HG03439 (cell line): ENCODE measurements at regions not wholly inside any gene's neighbourhood (a gene's known extent, or its start where the extent isn't known, plus 50 kb on each side); places are given as distances from the start of the nearest gene placed in this dataset.
"Not testable (repeated sequence)": the region's sequence is repeated elsewhere in the genome, so short reads cannot be mapped to it uniquely, and the experiment has no call there.

Experiments used
- ATAC-seq: cut with Tn5 transposase; IDR thresholded peaks from one replicate; pipeline ENCODE4 v1.9.1; 2021; ENCODE audit warnings: mild to moderate bottlenecking, moderate library complexity; ENCODE audit not compliant: unreplicated experiment

- no peak for ATAC-seq
These were observed 306.8 kb upstream of the ATP11B start for GRCh38 chr3:182486463-182486862.

- ATAC-seq = no peak
These were observed 306.2 kb upstream of the ATP11B start for GRCh38 chr3:182487143-182487542.

- no peak for ATAC-seq
These were observed 305.7 kb upstream of the ATP11B start for GRCh38 chr3:182487611-182488010.

- ATAC-seq = no peak
These were observed 302.5 kb upstream of the ATP11B start for GRCh38 chr3:182490596-182491491.

- ATAC-seq = no peak
These were observed 301.7 kb upstream of the ATP11B start for GRCh38 chr3:182491577-182491976.

- ATAC-seq = no peak
These were observed 300.8 kb upstream of the ATP11B start for GRCh38 chr3:182492536-182492935.

GRCh38 chr3:182500289-182500688 lies 293.0 kb upstream of the ATP11B start:
- ATAC-seq = no peak

GRCh38 chr3:182501856-182502255 lies 291.4 kb upstream of the ATP11B start:
- no peak for ATAC-seq

- no peak for ATAC-seq
These were observed 289.9 kb upstream of the ATP11B start for GRCh38 chr3:182503401-182503800.

GRCh38 chr3:182508919-182509711 lies 284.2 kb upstream of the ATP11B start:
- no peak for ATAC-seq

- ATAC-seq = no peak
These were observed 283.4 kb upstream of the ATP11B start for GRCh38 chr3:182509844-182510460.

- no peak for ATAC-seq
These were observed 278.9 kb upstream of the ATP11B start for GRCh38 chr3:182514236-182514964.

- ATAC-seq = no peak
These were observed 276.5 kb upstream of the ATP11B start for GRCh38 chr3:182516597-182517336.

- no peak for ATAC-seq
These were observed 273.7 kb upstream of the ATP11B start for GRCh38 chr3:182519569-182519968.

- ATAC-seq = no peak
These were observed 272.0 kb upstream of the ATP11B start for GRCh38 chr3:182521339-182521738.

GRCh38 chr3:182523424-182523823 lies 269.9 kb upstream of the ATP11B start:
- ATAC-seq = not testable (repeated sequence)

GRCh38 chr3:182523836-182524235 lies 269.5 kb upstream of the ATP11B start:
- ATAC-seq = no peak

- no peak for ATAC-seq
These were observed 268.4 kb upstream of the ATP11B start for GRCh38 chr3:182524711-182525401.

- no peak for ATAC-seq
These were observed 267.4 kb upstream of the ATP11B start for GRCh38 chr3:182525766-182526374.
